ENCODE measurements at regions not wholly inside any gene's neighbourhood (a gene's known extent, or its start where the extent isn't known, plus 50 kb on each side); places are given as distances from the start of the nearest gene placed in this dataset.

DNA sequence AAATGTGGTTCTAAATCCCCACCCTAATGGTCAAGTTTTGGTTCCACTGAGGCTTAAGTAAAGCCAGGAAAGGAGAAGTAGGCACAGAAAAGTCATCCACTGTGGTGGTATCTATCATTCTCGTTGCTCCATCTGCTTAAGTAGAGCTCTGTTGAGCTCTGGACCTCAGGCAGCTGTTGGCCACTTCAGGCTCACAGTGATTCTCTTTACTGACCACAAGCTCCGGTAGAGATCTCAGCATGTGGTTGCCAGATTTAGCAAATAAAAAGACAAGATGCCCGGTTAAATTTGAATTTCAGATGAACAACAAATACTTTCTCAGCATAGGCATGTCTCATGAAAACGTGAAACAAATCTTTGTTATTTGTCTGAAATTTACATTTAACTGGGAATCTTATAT lies 132.3 kb upstream of the PTCHD1 start:
- DNase-seq (no peak), ATAC-seq (no peak)
- intact Hi-C loops (cut with DNase I), result no loop called here

DNA sequence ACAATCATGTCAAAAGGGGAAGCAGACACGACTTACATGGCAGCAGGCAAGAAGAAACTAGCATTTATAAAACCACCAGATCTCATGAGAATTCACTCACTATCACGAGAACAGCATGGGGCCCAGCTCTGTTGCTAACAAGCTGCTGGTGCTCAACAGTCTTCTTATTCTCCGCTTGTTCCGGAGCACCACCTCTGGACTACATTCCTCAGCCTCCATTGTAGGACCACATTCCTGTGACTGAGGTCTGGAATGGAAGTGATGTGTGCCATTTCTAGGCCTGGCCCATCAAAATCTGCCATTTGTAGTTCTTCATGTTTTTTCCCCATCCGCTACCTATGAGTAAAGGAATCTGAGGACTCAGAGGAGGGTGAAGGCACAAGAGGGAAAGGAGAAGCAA lies 111.5 kb upstream of the PTCHD1 start:
- intact Hi-C loops (cut with DNase I), result no loop called here
- ATAC-seq (no peak), DNase-seq (no peak)

DNA sequence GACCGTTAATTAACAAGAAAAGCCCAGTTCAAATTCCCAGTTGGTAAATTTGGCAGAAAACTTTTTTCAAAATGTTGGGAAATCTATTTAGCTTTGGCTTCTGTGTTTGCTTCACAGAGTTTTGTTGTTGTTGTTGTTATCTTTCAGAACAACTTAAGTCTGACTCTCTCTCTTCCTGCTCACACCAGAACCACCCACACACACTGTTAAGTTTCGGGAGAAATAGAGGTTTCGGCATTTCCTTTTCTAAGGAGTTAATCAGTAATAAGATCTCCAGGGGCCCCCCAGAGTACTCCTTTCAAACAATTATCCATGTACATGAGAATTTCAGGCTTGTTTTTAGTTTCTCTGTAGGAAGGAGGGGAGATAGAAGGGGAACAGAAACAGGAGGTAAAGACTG lies 106.2 kb upstream of the PTCHD1 start:
- ATAC-seq (no peak), DNase-seq (no peak)
- intact Hi-C loops (cut with DNase I), result no loop called here

GRCh38 chrX:23228950-23229448 lies 105.7 kb upstream of the PTCHD1 start:
- DNase-seq (no peak), ATAC-seq (peak; percentile 24 to 50)
- intact Hi-C loops (cut with DNase I), result no loop called here

GRCh38 chrX:23235051-23235450 lies 99.6 kb upstream of the PTCHD1 start:
- ATAC-seq (no peak), DNase-seq (no peak)
- intact Hi-C loops (cut with DNase I), result no loop called here

DNA sequence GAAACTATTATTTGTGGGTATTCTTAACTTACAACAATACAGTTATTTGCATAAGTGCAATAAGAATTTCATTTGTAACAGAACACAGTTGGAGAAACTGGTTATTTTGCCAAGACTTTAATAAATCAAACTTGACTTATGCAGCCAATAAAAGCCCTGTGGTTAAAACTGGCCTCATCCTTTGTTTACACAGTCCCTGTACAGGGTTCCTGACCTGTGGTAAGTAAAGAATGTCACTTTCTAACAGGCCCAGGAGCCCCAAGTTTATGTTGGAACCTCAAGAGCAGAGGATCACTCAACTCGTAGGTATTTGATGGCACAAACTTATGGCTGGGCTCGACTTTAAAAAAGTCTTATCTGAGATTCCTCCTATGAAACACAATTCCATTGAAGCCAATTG lies 88.6 kb upstream of the PTCHD1 start:
- intact Hi-C loops (cut with DNase I), result no loop called here
- ATAC-seq, result no peak
- no peak for DNase-seq

GRCh38 chrX:23248187-23248586 lies 86.5 kb upstream of the PTCHD1 start:
- intact Hi-C loops (cut with DNase I), result no loop called here
- no peak for ATAC-seq

DNA sequence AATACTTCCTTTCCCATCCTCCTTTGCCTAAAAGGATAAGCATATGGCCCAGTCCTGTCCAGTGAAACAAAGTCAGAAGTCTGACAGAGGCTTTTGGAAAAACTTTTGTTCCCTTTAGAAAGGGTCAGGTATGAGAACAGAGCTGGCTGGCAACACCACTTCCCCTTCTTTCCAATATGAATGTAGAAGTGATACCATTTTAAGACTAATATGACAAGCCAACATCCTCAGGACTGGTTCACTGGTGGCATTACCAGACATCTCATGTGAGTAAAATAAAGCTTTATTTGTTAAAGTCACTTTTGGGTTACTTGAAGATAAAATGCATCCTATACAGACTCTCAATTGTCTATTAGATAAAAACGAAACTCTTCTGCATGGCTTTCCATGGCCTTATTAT lies 83.6 kb upstream of the PTCHD1 start:
- intact Hi-C loops (cut with DNase I), result no loop called here
- ATAC-seq (no peak), DNase-seq (no peak)

More at GRCh38 chrX:23248187-23248586, 86.5 kb upstream of the PTCHD1 start:
- DNase-seq, result no peak

DNA sequence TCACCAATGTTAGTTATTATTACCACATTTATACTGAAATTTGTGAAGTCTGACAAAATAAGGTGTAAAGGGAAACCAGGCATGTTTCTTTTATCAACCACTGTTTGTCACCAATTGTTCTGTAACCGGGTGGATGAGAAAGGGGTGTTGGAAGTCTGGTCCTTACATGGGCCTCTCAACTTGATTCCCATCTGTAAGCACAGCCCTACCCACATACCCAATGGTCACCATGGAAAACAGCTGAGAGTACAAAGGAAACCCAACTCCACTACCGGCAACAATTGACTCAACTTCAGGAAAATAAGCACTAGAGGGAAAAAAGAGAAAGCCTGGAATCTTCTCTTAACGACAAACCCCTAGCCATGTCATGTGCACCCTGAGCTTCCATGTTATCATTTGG lies 70.8 kb upstream of the PTCHD1 start:
- intact Hi-C loops (cut with DNase I), result no loop called here
- ATAC-seq (no peak), DNase-seq (no peak)

DNA sequence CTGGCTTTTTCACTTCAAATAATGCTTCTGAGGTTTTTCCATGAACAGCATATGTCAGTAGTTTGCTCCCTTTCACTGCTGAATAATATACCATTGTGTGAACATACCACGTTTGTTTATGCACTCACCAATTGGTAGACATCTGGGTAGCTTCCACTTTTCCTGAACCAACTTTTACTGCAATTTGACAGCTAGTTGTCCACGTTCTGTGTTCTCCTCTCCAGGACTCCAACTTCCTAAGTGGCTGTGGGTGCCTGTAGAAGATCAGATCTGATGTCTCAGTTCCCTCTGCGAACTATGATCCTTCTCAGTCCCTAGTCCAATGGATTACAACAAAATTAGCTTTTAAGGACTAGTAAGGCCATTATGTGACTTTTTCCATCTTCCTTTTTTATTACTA lies 64.7 kb upstream of the PTCHD1 start:
- DNase-seq (no peak), ATAC-seq (no peak)
- intact Hi-C loops (cut with DNase I), result no loop called here

GRCh38 chrX:23271026-23271425 lies 63.6 kb upstream of the PTCHD1 start:
- intact Hi-C loops (cut with DNase I), result no loop called here
- no peak for ATAC-seq
- no peak for DNase-seq

- ATAC-seq (no peak), DNase-seq (no peak)
- intact Hi-C loops (cut with DNase I), result no loop called here
Observed at GRCh38 chrX:23276475-23276874, 58.2 kb upstream of the PTCHD1 start.
